ENCODE measurements at regions not wholly inside any gene's neighbourhood (a gene's known extent, or its start where the extent isn't known, plus 50 kb on each side); places are given as distances from the start of the nearest gene placed in this dataset.

GRCh38 chr18:25621144-25621543, 269.2 kb upstream of the ZNF521 start:
- DNase-seq (ENCODE audit: low spot score): no peak
- in situ Hi-C loops (cut with MboI; ENCODE audit: low pct_unique_long_range_greater_than_20kb, low sequenced_read_pairs, unreplicated experiment): no loop called here
- TF ChIP-seq, protein P1, sequence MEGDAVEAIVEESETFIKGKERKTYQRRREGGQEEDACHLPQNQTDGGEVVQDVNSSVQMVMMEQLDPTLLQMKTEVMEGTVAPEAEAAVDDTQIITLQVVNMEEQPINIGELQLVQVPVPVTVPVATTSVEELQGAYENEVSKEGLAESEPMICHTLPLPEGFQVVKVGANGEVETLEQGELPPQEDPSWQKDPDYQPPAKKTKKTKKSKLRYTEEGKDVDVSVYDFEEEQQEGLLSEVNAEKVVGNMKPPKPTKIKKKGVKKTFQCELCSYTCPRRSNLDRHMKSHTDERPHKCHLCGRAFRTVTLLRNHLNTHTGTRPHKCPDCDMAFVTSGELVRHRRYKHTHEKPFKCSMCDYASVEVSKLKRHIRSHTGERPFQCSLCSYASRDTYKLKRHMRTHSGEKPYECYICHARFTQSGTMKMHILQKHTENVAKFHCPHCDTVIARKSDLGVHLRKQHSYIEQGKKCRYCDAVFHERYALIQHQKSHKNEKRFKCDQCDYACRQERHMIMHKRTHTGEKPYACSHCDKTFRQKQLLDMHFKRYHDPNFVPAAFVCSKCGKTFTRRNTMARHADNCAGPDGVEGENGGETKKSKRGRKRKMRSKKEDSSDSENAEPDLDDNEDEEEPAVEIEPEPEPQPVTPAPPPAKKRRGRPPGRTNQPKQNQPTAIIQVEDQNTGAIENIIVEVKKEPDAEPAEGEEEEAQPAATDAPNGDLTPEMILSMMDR (IDR thresholded peaks at IDR 0.05; ENCODE audit: extremely low read depth, insufficient read depth, missing control alignments): no peak

- in situ Hi-C loops (cut with MboI; ENCODE audit: low pct_unique_long_range_greater_than_20kb, low sequenced_read_pairs, unreplicated experiment): no loop called here
- TF ChIP-seq, protein P1 (IDR thresholded peaks at IDR 0.05; ENCODE audit: extremely low read depth, insufficient read depth, missing control alignments): no peak
- no peak for DNase-seq (ENCODE audit: low spot score)
Measured at GRCh38 chr18:25614168-25614567, 262.2 kb upstream of the ZNF521 start.

GRCh38 chr18:25612466-25612865, 260.5 kb upstream of the ZNF521 start:
- in situ Hi-C loops (cut with MboI; ENCODE audit: low pct_unique_long_range_greater_than_20kb, low sequenced_read_pairs, unreplicated experiment): no loop called here
- TF ChIP-seq, protein P1 (IDR thresholded peaks at IDR 0.05; ENCODE audit: extremely low read depth, insufficient read depth, missing control alignments): no peak
- no peak for DNase-seq (ENCODE audit: low spot score)

DNA sequence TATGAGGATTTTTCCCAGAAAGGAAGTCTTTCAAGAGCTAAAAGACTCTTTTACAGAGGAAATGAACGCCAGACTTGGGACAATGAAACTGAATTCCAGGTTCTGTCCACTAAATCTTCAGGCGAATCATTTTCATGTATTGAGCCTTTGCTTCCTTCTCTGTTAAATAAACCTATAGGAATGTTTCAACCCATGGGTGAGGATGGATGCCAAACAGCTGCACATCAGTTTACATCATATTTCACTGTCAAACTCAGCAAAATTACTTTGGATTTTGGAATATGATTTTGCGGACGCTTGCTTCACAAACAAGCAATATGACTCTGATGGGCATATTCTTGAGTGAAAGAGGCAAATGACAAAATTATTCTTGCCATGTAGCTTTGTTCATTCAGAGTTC, 256.1 kb upstream of the ZNF521 start:
- in situ Hi-C loops (cut with MboI; ENCODE audit: low pct_unique_long_range_greater_than_20kb, low sequenced_read_pairs, unreplicated experiment): no loop called here
- no peak for DNase-seq (ENCODE audit: low spot score)
- TF ChIP-seq, protein P1 (IDR thresholded peaks at IDR 0.05; ENCODE audit: extremely low read depth, insufficient read depth, missing control alignments): no peak

GRCh38 chr18:25604894-25605597, 253.1 kb upstream of the ZNF521 start:
- in situ Hi-C loops (cut with MboI; ENCODE audit: low pct_unique_long_range_greater_than_20kb, low sequenced_read_pairs, unreplicated experiment): no loop called here
- DNase-seq (ENCODE audit: low spot score): no peak
- TF ChIP-seq, protein P1 (IDR thresholded peaks at IDR 0.05; ENCODE audit: extremely low read depth, insufficient read depth, missing control alignments): no peak

DNA sequence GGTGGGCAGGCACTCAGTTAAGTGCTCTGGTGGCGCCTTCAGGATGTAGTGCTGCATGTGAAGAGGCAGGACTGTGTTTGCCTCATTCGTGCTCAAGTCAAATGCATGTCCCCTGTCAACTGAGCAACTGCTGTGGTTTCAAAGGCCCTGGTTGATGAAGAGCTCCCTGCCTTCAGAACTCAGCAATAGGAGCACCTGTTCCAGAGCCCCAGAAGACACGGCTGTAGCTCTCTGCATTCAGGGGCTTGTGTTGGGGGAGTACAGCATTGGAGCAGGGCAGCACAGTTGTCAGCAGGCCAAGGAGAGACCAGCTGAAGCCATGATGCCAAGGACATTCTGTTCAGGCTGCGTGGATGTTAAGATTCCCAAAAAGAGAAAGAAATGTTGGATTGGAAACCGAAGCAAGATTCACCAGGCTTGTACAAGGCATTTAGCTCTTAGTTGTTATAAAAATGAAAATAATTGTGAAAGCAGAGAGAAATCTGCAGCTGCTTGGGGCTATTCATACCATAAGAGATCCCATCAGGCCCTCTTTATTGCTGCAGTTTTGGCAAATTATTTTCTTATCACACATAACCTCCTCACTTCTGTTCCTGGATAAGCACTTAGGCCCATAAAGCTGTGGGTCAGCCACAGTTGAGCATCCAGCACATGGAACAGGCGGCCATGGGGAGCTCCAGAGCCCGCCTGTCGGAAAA, 252.4 kb upstream of the ZNF521 start:
- no peak for DNase-seq (ENCODE audit: low spot score)
- TF ChIP-seq, protein P1 (IDR thresholded peaks at IDR 0.05; ENCODE audit: extremely low read depth, insufficient read depth, missing control alignments): no peak
- in situ Hi-C loops (cut with MboI; ENCODE audit: low pct_unique_long_range_greater_than_20kb, low sequenced_read_pairs, unreplicated experiment): no loop called here

All from GM13977 (cell line).